ENCODE measurements at regions not wholly inside any gene's neighbourhood (a gene's known extent, or its start where the extent isn't known, plus 50 kb on each side); places are given as distances from the start of the nearest gene placed in this dataset.

GRCh38 chr4:42320822-42321388 is 76.4 kb upstream of the SHISA3 start:
- Histone ChIP-seq H4K20me1 (replicated peaks; ENCODE audit: control insufficient read depth, extremely low read depth, insufficient read depth, low read length) (no peaks in the 10 kb centered on the region), H3K4me3 (replicated peaks in 1 of 3; ENCODE audit: insufficient read depth in 1 of 3, low read depth in 1 of 3, low read length in 3 of 3) (no peak overlapping the region), H3K4me2 (ENCODE audit: insufficient read depth, low read length) (no peak overlapping the region), H3K9me1 (replicated peaks; ENCODE audit: control insufficient read depth, extremely low read depth, insufficient read depth, low read length) (no peaks in the 10 kb centered on the region), H3K27ac (ENCODE audit: insufficient read depth, low read depth, low read length) (no peak overlapping the region), H3K9ac (replicated peaks; ENCODE audit: extremely low read depth, insufficient read depth, low read length) (no peak overlapping the region), H2AFZ (ENCODE audit: low read depth, low read length) (no peak overlapping the region), H3K9me3 (replicated peaks; ENCODE audit: control insufficient read depth, insufficient read depth, low read length) (no peaks in the 10 kb centered on the region), H3K4me1 (ENCODE audit: control insufficient read depth, extremely low read depth, insufficient read depth, low read length) (no peaks in the 10 kb centered on the region), H3K79me2 (ENCODE audit: control insufficient read depth, insufficient read depth, low read length) (no peaks in the 10 kb centered on the region), H3K27me3 (ENCODE audit: control insufficient read depth in 2 of 2, insufficient read depth in 2 of 2, low read length in 2 of 2) (no peaks in the 10 kb centered on the region), H3K36me3 (ENCODE audit: control insufficient read depth in 2 of 2, extremely low read depth in 1 of 2, insufficient read depth in 2 of 2, low read length in 2 of 2) (no peaks in the 10 kb centered on the region)
- intact Hi-C loops (cut with micrococcal nuclease), result no loop called here
- dilution Hi-C loops (cut with MboI; ENCODE audit: extremely low pct_ligation_motif_present, low sequenced_read_pairs), result no loop called here
- TF ChIP-seq CTCF (IDR thresholded peaks at IDR 0.05; ENCODE audit: extremely low read depth in 1 of 2, insufficient read depth in 1 of 2, low read depth in 1 of 2, low read length in 2 of 2) (no peak), EZH2 (IDR thresholded peaks at IDR 0.05; ENCODE audit: borderline replicate concordance, low read depth, low read length, severe bottlenecking) (no peak), MYC (IDR thresholded peaks at IDR 0.05; ENCODE audit: low read depth, low read length) (no peak), POLR2A (IDR thresholded peaks at IDR 0.05; ENCODE audit: low read depth, low read length) (no peak), MAX (IDR thresholded peaks at IDR 0.05; ENCODE audit: insufficient read depth, insufficient read length) (no peak), FOS (IDR thresholded peaks at IDR 0.05; ENCODE audit: borderline replicate concordance, insufficient read depth, low read length) (no peak), GATA2 (IDR thresholded peaks at IDR 0.05; ENCODE audit: insufficient read depth, insufficient read length, low read depth, low read length) (no peak), POLR2AphosphoS5 (IDR thresholded peaks at IDR 0.05; ENCODE audit: insufficient read depth, low read depth, low read length) (no peak), JUN (IDR thresholded peaks at IDR 0.05; ENCODE audit: borderline replicate concordance, insufficient read depth, insufficient read length, low read depth) (no peak)
- ChIA-PET CTCF (no interaction called here), POLR2A (no interaction called here)
- no peak for FAIRE-seq
- DNase-seq (ENCODE audit: low read depth, low spot score), result no peak
- BruUV-seq (replicated peaks), result no TSS peak

Data from endothelial cell of umbilical vein (primary cell).